ENCODE measurements at regions not wholly inside any gene's neighbourhood (a gene's known extent, or its start where the extent isn't known, plus 50 kb on each side); places are given as distances from the start of the nearest gene placed in this dataset.

GRCh38 chr4:31518796-31519250 is 798.7 kb downstream of the PCDH7 start:
- TF ChIP-seq POLR2A (IDR thresholded peaks at IDR 0.05) = no peak
- no peak for TF ChIP-seq CTCF (IDR thresholded peaks at IDR 0.05)
- TF ChIP-seq POLR2AphosphoS5 (IDR thresholded peaks at IDR 0.05) = no peak
- no peak for TF ChIP-seq EP300 (IDR thresholded peaks at IDR 0.05)

Data from stomach (tissue), 4 donors.